H9 (cell line): ENCODE measurements at regions not wholly inside any gene's neighbourhood (a gene's known extent, or its start where the extent isn't known, plus 50 kb on each side); places are given as distances from the start of the nearest gene placed in this dataset.

Source experiments
- DNase-seq: peaks from one replicate; pipeline ENCODE4 v3.0.0-alpha.2; 2017
- H2AFZ ChIP-seq: one replicate; pipeline ENCODE4 v1.6.1; 2013; ENCODE audit warnings: mild to moderate bottlenecking, low read length, control low read depth, moderate library complexity
- H2AK5ac ChIP-seq: 2 replicates; pipeline ENCODE4 v1.6.1; 2013; ENCODE audit warnings: low read length, control low read depth, mixed read lengths; ENCODE audit not compliant: insufficient read length
- H2BK120ac ChIP-seq: one replicate; pipeline ENCODE4 v1.6.1; 2013; ENCODE audit warnings: low read depth, mild to moderate bottlenecking, low read length, control low read depth, inconsistent platforms; ENCODE audit not compliant: poor library complexity, severe bottlenecking
- H2BK12ac ChIP-seq: 2 replicates; pipeline ENCODE4 v1.6.1; 2013; ENCODE audit warnings: low read length, control low read depth, mixed read lengths, low read depth; ENCODE audit not compliant: insufficient read length
- H2BK15ac ChIP-seq: 2 replicates; pipeline ENCODE4 v1.6.1; 2013; ENCODE audit warnings: low read depth, low read length, control low read depth
- H2BK20ac ChIP-seq: one replicate; pipeline ENCODE4 v1.6.1; 2013; ENCODE audit warnings: low read depth, mild to moderate bottlenecking, low read length, control low read depth, inconsistent platforms; ENCODE audit not compliant: poor library complexity, severe bottlenecking
- H2BK5ac ChIP-seq: 2 replicates; pipeline ENCODE4 v1.6.1; 2013; ENCODE audit warnings: low read length, control low read depth, mixed read lengths; ENCODE audit not compliant: insufficient read length
- H3K14ac ChIP-seq: 2 replicates; pipeline ENCODE4 v1.6.1; 2013; ENCODE audit warnings: low read length, control low read depth; ENCODE audit not compliant: insufficient read depth
- H3K18ac ChIP-seq: 2 replicates; pipeline ENCODE4 v1.6.1; 2013; ENCODE audit warnings: low read depth, mild to moderate bottlenecking, mixed read lengths, low read length, control low read depth; ENCODE audit not compliant: insufficient read length
- H3K23ac ChIP-seq: 2 replicates; pipeline ENCODE4 v1.6.1; 2013; ENCODE audit warnings: low read length, control low read depth, mixed read lengths, low read depth; ENCODE audit not compliant: insufficient read length
- H3K23me2 ChIP-seq: 2 replicates; pipeline ENCODE4 v1.6.1; 2013; ENCODE audit warnings: low read depth, mild to moderate bottlenecking, mixed read lengths, low read length, control low read depth; ENCODE audit not compliant: insufficient read length, poor library complexity, severe bottlenecking
- H3K27ac ChIP-seq: 2 replicates; pipeline ENCODE4 v1.5.1; 2013; ENCODE audit warnings: low read length, control low read depth, mixed read lengths, low read depth; ENCODE audit not compliant: insufficient read length
- H3K27me3 ChIP-seq: 2 replicates; pipeline ENCODE4 v1.6.1; 2013; ENCODE audit warnings: low read length, control low read depth, inconsistent platforms; ENCODE audit not compliant: insufficient read depth
- H3K4ac ChIP-seq: 2 replicates; pipeline ENCODE4 v1.6.1; 2013; ENCODE audit warnings: low read depth, mild to moderate bottlenecking, control low read depth, inconsistent platforms, low read length, moderate library complexity
- H3K4me1 ChIP-seq: 2 replicates; pipeline ENCODE4 v1.6.1; 2013; ENCODE audit warnings: low read length, control low read depth, inconsistent platforms; ENCODE audit not compliant: insufficient read depth
- H3K4me2 ChIP-seq: 2 replicates; pipeline ENCODE4 v1.6.1; 2013; ENCODE audit warnings: low read length, control low read depth, mixed read lengths; ENCODE audit not compliant: insufficient read length, insufficient read depth
- H3K56ac ChIP-seq: 2 replicates; pipeline ENCODE4 v1.6.1; 2013; ENCODE audit warnings: low read depth, mild to moderate bottlenecking, mixed read lengths, low read length, control low read depth; ENCODE audit not compliant: insufficient read length
- H3K79me1 ChIP-seq: 2 replicates; pipeline ENCODE4 v1.6.1; 2013; ENCODE audit warnings: low read depth, mild to moderate bottlenecking, moderate library complexity, low read length, control low read depth, inconsistent platforms; ENCODE audit not compliant: insufficient read depth, poor library complexity, severe bottlenecking
- H3K79me2 ChIP-seq: 2 replicates; pipeline ENCODE4 v1.6.1; 2013; ENCODE audit warnings: low read length, control low read depth, inconsistent platforms; ENCODE audit not compliant: insufficient read depth
- H3K9ac ChIP-seq: 2 replicates; pipeline ENCODE4 v1.6.1; 2013; ENCODE audit warnings: low read length, control low read depth, mixed read lengths; ENCODE audit not compliant: insufficient read length; ENCODE audit errors: extremely low read depth
- H3K9me3 ChIP-seq: one replicate; pipeline ENCODE4 v1.6.1; 2013; ENCODE audit warnings: low read depth, low read length, inconsistent platforms; ENCODE audit not compliant: control insufficient read depth
- H3T11ph ChIP-seq: one replicate; pipeline ENCODE4 v1.6.1; 2013; ENCODE audit warnings: mild to moderate bottlenecking, low read length, control low read depth, inconsistent platforms
- H4K20me1 ChIP-seq: one replicate; pipeline ENCODE4 v1.6.1; 2013; ENCODE audit not compliant: control insufficient read depth, insufficient read length, insufficient read depth
- H4K5ac ChIP-seq: 2 replicates; pipeline ENCODE4 v1.6.1; 2013; ENCODE audit warnings: low read depth, mild to moderate bottlenecking, mixed read lengths, low read length, control low read depth; ENCODE audit not compliant: insufficient read length
- H4K8ac ChIP-seq: replicated peaks from 2 replicates; pipeline ENCODE4 v1.6.1; 2013; ENCODE audit warnings: low read length, control low read depth, mixed read lengths, low read depth; ENCODE audit not compliant: insufficient read length
- H4K91ac ChIP-seq: 2 replicates; pipeline ENCODE4 v1.6.1; 2013; ENCODE audit warnings: low read depth, mild to moderate bottlenecking, moderate library complexity, mixed read lengths, low read length, control low read depth; ENCODE audit not compliant: insufficient read length
- H3K27ac Mint-ChIP-seq, 3 experiments: 2 replicates in 2 of 3; 3 replicates in 1 of 3; pipeline ENCODE4 v1.8.0; 2020 to 2021; ENCODE audit warnings: mixed read lengths in 3 of 3, mild to moderate bottlenecking in 1 of 3, moderate library complexity in 1 of 3
- H3K27me3 Mint-ChIP-seq: 2 replicates; pipeline ENCODE4 v1.8.0; 2021; ENCODE audit warnings: low read depth, mild to moderate bottlenecking, moderate library complexity, mixed read lengths
- H3K36me3 Mint-ChIP-seq, 3 experiments: 2 replicates in 2 of 3; 3 replicates in 1 of 3; pipeline ENCODE4 v1.8.0; 2020 to 2021; ENCODE audit warnings: low read depth in 3 of 3, mixed read lengths in 3 of 3; ENCODE audit not compliant: insufficient read depth in 1 of 3
- H3K4me1 Mint-ChIP-seq, 2 experiments: 2 replicates each; pipeline ENCODE4 v1.8.0; 2020; ENCODE audit warnings: mixed read lengths in 2 of 2
- H3K4me3 Mint-ChIP-seq, 2 experiments: 2 replicates in 1 of 2; 3 replicates in 1 of 2; pipeline ENCODE4 v1.8.0; 2020 to 2021; ENCODE audit warnings: mild to moderate bottlenecking in 2 of 2, mixed read lengths in 2 of 2, moderate library complexity in 1 of 2
- H3K9me3 Mint-ChIP-seq, 2 experiments: 2 replicates in 1 of 2; 3 replicates in 1 of 2; pipeline ENCODE4 v1.8.0; 2020; ENCODE audit warnings: mild to moderate bottlenecking in 2 of 2, mixed read lengths in 2 of 2, moderate library complexity in 1 of 2
- CTCF ChIP-seq: fragments of 200-600 bp; sonication (generic); conservative IDR thresholded peaks from 3 replicates; pipeline ENCODE4 v1.8.0; 2021; ENCODE audit warnings: antibody characterized with exemption, mild to moderate bottlenecking
- WGBS: extraction: QIAGEN DNeasy Blood & Tissue Kit; methylation state at CpG from one replicate; pipeline ENCODE4 v1.1.7; 2013; ENCODE audit warnings: missing lambda C conversion rate, low lambda C conversion rate, mixed read lengths; ENCODE audit not compliant: insufficient read length; ENCODE audit errors: extremely low coverage; 5-methylcytosine and 5-hydroxymethylcytosine counted together

- H2BK20ac ChIP-seq: no peak overlapping the region
- no CpG with 5 or more reads among the region's 3 CpGs for WGBS
- H3K4me2 ChIP-seq: no peak overlapping the region
- H2BK12ac ChIP-seq: no peak overlapping the region
- no peak overlapping the region for H2BK15ac ChIP-seq
- DNase-seq: no peak
- H3K27ac Mint-ChIP-seq: no peak overlapping the region
- no peaks in the 10 kb centered on the region for H3K79me2 ChIP-seq
- H4K8ac ChIP-seq: no peak overlapping the region
- no peak overlapping the region for H3T11ph ChIP-seq
- no peaks in the 10 kb centered on the region for H3K27me3 Mint-ChIP-seq
- H3K4me1 ChIP-seq: no peaks in the 10 kb centered on the region
- H3K18ac ChIP-seq: no peak overlapping the region
- H3K23ac ChIP-seq: no peak overlapping the region
- no peaks in the 10 kb centered on the region for H3K79me1 ChIP-seq
- no peak overlapping the region for H3K56ac ChIP-seq
- peaks cover 0 to 2% of the 10 kb centered on the region in 2 experiments; a peak in 1 of 4 replicates for H3K4me1 Mint-ChIP-seq
- no peaks in the 10 kb centered on the region for H3K9me3 ChIP-seq
- H2BK120ac ChIP-seq: no peak overlapping the region
- H3K23me2 ChIP-seq: no peaks in the 10 kb centered on the region
- no peak overlapping the region for H4K5ac ChIP-seq
- H3K27ac ChIP-seq: no peak overlapping the region
- H2AFZ ChIP-seq: no peak overlapping the region
- TF ChIP-seq CTCF: no peak
- H2AK5ac ChIP-seq: no peak overlapping the region
- no peaks in the 10 kb centered on the region for H4K20me1 ChIP-seq
- H3K9ac ChIP-seq: no peak overlapping the region
- H3K36me3 Mint-ChIP-seq: no peaks in the 10 kb centered on the region
- H3K14ac ChIP-seq: no peak overlapping the region
- no peak overlapping the region for H3K4ac ChIP-seq
- H3K9me3 Mint-ChIP-seq: no peaks in the 10 kb centered on the region
- H4K91ac ChIP-seq: no peak overlapping the region
- no peak overlapping the region for H3K4me3 Mint-ChIP-seq
- H2BK5ac ChIP-seq: no peak overlapping the region
- no peaks in the 10 kb centered on the region for H3K27me3 ChIP-seq
Measured at GRCh38 chr1:82578086-82578726, 777.5 kb downstream of the ADGRL2 start.
